ENCODE measurements at regions not wholly inside any gene's neighbourhood (a gene's known extent, or its start where the extent isn't known, plus 50 kb on each side); places are given as distances from the start of the nearest gene placed in this dataset.

GRCh38 chr1:244918421-244919319 is 54.3 kb upstream of the HNRNPU start:
- Histone ChIP-seq H3K27ac (ENCODE audit: low read length) (no peak overlapping the region), H3K36me3 (ENCODE audit: insufficient read depth, low read depth, low read length) (no peaks in the 10 kb centered on the region), H3K27me3 (ENCODE audit: insufficient read depth, low read length) (peaks cover 32% of the 10 kb centered on the region), H3K4me3 (ENCODE audit: low read length) (peak overlapping the region; percentile 74), H3K9me3 (ENCODE audit: insufficient read depth, low read depth, low read length) (no peaks in the 10 kb centered on the region), H3K9ac (ENCODE audit: low read depth, low read length) (no peak overlapping the region), H3K4me1 (ENCODE audit: insufficient read depth, low read length) (0 out of 2 replicates have a peak, but pooled peaks cover 4% of the 10 kb centered on the region)

GRCh38 chr1:244917073-244917670 is 52.8 kb upstream of the HNRNPU start:
- no peak overlapping the region for H3K9ac ChIP-seq (ENCODE audit: low read depth, low read length)
- H3K4me1 ChIP-seq (ENCODE audit: insufficient read depth, low read length): 0 out of 2 replicates have a peak, but pooled peaks cover 4% of the 10 kb centered on the region
- peaks cover 32% of the 10 kb centered on the region for H3K27me3 ChIP-seq (ENCODE audit: insufficient read depth, low read length)
- H3K27ac ChIP-seq (ENCODE audit: low read length): no peak overlapping the region
- no peaks in the 10 kb centered on the region for H3K9me3 ChIP-seq (ENCODE audit: insufficient read depth, low read depth, low read length)
- H3K36me3 ChIP-seq (ENCODE audit: insufficient read depth, low read depth, low read length): no peaks in the 10 kb centered on the region
- H3K4me3 ChIP-seq (ENCODE audit: low read length): no peak overlapping the region

- Histone ChIP-seq H3K4me3 (ENCODE audit: low read length) (no peak overlapping the region), H3K9ac (ENCODE audit: low read depth, low read length) (no peak overlapping the region), H3K27ac (ENCODE audit: low read length) (no peak overlapping the region), H3K27me3 (ENCODE audit: insufficient read depth, low read length) (peaks cover 32% of the 10 kb centered on the region), H3K9me3 (ENCODE audit: insufficient read depth, low read depth, low read length) (no peaks in the 10 kb centered on the region), H3K4me1 (ENCODE audit: insufficient read depth, low read length) (0 out of 2 replicates have a peak, but pooled peaks cover 4% of the 10 kb centered on the region), H3K36me3 (ENCODE audit: insufficient read depth, low read depth, low read length) (no peaks in the 10 kb centered on the region)
These were observed 51.4 kb upstream of the HNRNPU start for GRCh38 chr1:244915736-244916135.

- no peaks in the 10 kb centered on the region for H3K36me3 ChIP-seq (ENCODE audit: insufficient read depth, low read depth, low read length)
- H3K4me1 ChIP-seq (ENCODE audit: insufficient read depth, low read length): 0 out of 2 replicates have a peak, but pooled peaks cover 4% of the 10 kb centered on the region
- H3K9ac ChIP-seq (ENCODE audit: low read depth, low read length): no peak overlapping the region
- H3K27ac ChIP-seq (ENCODE audit: low read length): no peak overlapping the region
- H3K27me3 ChIP-seq (ENCODE audit: insufficient read depth, low read length): peaks cover 28% of the 10 kb centered on the region
- H3K4me3 ChIP-seq (ENCODE audit: low read length): no peak overlapping the region
- H3K9me3 ChIP-seq (ENCODE audit: insufficient read depth, low read depth, low read length): no peaks in the 10 kb centered on the region
These were observed 50.4 kb upstream of the HNRNPU start for GRCh38 chr1:244914761-244915160.
